ENCODE measurements at regions not wholly inside any gene's neighbourhood (a gene's known extent, or its start where the extent isn't known, plus 50 kb on each side); places are given as distances from the start of the nearest gene placed in this dataset.

DNA sequence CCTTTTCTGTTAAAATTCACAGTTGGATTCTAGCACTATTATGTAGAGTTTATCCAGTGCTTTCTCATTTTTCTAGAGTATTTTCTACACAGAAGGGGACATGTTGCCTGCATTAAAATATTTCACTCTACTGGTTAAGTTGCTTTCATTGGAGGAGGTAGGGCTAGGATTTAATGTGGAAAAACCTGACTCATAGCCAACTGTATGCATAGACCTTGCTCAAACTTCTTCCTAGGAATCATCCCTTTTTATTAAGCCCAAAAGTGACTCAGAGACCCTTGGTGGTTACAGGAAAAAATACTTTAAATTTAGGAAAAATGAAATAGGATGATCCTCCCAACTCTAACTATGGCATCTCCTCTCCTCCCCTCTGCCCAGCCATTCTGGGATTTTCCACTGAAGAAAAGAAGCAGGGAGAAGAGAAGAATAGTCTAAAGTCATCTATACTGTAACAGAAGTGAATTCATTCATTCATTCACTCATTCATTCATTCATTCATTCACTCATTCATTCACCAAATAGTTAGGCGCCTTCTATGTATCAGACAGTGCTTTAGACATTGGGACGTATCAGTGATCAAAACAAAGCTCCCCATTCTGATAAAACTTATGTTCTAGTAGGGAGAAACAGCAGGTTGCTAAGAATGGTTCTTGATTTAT, 109.0 kb upstream of the HTR2A start:
- Histone ChIP-seq H4K20me1 (ENCODE audit: insufficient read depth) (no peaks in the 10 kb centered on the region), H3K9me3 (ENCODE audit: low read length) (no peaks in the 10 kb centered on the region), H3K4me3 (ENCODE audit: low read length) (no peak overlapping the region), H3K79me2 (replicated peaks; ENCODE audit: insufficient read depth, low read length) (no peaks in the 10 kb centered on the region), H3K9me2 (ENCODE audit: insufficient read depth, low read length) (no peaks in the 10 kb centered on the region), H3K4me2 (ENCODE audit: low read length) (no peak overlapping the region), H3K36me3 (ENCODE audit: insufficient read depth, low read length) (no peaks in the 10 kb centered on the region), H3K9ac (ENCODE audit: low read length) (no peak overlapping the region), H2AFZ (ENCODE audit: low read depth, low read length) (no peak overlapping the region), H3K27ac (ENCODE audit: low read length) (no peak overlapping the region), H3F3A (ENCODE audit: insufficient read depth, low read length, poor library complexity, severe bottlenecking) (no peaks in the 10 kb centered on the region), H3K27me3 (ENCODE audit: insufficient read depth, low read depth, low read length) (no peaks in the 10 kb centered on the region)
- TF ChIP-seq RAD21 (conservative IDR thresholded peaks at IDR 0.05) (no peak), EP300 (conservative IDR thresholded peaks at IDR 0.05; ENCODE audit: poor library complexity, severe bottlenecking) (no peak), POLR2AphosphoS5 (IDR thresholded peaks at IDR 0.05) (no peak), SMC3 (conservative IDR thresholded peaks at IDR 0.05; ENCODE audit: poor library complexity) (no peak), TAF1 (IDR thresholded peaks at IDR 0.05; ENCODE audit: low read depth) (no peak), MXI1 (conservative IDR thresholded peaks at IDR 0.05; ENCODE audit: poor library complexity, severe bottlenecking) (no peak), EZH2 (IDR thresholded peaks at IDR 0.05; ENCODE audit: borderline replicate concordance, insufficient read depth, low read length, poor library complexity, severe bottlenecking) (no peak)
- TF ChIP-seq, protein P1, sequence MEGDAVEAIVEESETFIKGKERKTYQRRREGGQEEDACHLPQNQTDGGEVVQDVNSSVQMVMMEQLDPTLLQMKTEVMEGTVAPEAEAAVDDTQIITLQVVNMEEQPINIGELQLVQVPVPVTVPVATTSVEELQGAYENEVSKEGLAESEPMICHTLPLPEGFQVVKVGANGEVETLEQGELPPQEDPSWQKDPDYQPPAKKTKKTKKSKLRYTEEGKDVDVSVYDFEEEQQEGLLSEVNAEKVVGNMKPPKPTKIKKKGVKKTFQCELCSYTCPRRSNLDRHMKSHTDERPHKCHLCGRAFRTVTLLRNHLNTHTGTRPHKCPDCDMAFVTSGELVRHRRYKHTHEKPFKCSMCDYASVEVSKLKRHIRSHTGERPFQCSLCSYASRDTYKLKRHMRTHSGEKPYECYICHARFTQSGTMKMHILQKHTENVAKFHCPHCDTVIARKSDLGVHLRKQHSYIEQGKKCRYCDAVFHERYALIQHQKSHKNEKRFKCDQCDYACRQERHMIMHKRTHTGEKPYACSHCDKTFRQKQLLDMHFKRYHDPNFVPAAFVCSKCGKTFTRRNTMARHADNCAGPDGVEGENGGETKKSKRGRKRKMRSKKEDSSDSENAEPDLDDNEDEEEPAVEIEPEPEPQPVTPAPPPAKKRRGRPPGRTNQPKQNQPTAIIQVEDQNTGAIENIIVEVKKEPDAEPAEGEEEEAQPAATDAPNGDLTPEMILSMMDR (IDR thresholded peaks at IDR 0.05; ENCODE audit: poor library complexity, severe bottlenecking) = no peak
- TF ChIP-seq, protein P2, sequence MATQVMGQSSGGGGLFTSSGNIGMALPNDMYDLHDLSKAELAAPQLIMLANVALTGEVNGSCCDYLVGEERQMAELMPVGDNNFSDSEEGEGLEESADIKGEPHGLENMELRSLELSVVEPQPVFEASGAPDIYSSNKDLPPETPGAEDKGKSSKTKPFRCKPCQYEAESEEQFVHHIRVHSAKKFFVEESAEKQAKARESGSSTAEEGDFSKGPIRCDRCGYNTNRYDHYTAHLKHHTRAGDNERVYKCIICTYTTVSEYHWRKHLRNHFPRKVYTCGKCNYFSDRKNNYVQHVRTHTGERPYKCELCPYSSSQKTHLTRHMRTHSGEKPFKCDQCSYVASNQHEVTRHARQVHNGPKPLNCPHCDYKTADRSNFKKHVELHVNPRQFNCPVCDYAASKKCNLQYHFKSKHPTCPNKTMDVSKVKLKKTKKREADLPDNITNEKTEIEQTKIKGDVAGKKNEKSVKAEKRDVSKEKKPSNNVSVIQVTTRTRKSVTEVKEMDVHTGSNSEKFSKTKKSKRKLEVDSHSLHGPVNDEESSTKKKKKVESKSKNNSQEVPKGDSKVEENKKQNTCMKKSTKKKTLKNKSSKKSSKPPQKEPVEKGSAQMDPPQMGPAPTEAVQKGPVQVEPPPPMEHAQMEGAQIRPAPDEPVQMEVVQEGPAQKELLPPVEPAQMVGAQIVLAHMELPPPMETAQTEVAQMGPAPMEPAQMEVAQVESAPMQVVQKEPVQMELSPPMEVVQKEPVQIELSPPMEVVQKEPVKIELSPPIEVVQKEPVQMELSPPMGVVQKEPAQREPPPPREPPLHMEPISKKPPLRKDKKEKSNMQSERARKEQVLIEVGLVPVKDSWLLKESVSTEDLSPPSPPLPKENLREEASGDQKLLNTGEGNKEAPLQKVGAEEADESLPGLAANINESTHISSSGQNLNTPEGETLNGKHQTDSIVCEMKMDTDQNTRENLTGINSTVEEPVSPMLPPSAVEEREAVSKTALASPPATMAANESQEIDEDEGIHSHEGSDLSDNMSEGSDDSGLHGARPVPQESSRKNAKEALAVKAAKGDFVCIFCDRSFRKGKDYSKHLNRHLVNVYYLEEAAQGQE (IDR thresholded peaks at IDR 0.05; ENCODE audit: borderline replicate concordance) = no peak

DNA sequence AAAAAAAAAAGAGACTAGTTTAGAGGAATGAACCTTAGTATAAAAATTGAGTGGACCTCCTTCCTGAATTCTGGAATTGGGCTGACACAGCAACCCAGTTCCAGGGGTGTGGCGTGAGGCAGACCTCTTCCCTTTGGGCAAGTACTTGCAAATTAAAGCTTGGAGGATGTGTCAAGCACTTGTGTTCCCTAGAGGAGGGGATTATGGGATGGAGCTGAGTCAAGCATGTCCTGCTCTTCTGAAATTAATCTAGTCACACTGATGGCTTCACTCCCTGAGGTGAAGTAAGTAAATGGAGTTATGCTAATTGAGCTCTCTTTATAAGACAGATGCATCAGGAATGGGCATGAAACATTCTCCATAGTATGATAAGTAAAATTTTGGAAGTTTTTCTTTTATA, 107.7 kb upstream of the HTR2A start:
- TF ChIP-seq POLR2AphosphoS5 (IDR thresholded peaks at IDR 0.05) (no peak), SMC3 (conservative IDR thresholded peaks at IDR 0.05; ENCODE audit: poor library complexity) (no peak), EZH2 (IDR thresholded peaks at IDR 0.05; ENCODE audit: borderline replicate concordance, insufficient read depth, low read length, poor library complexity, severe bottlenecking) (no peak), EP300 (conservative IDR thresholded peaks at IDR 0.05; ENCODE audit: poor library complexity, severe bottlenecking) (no peak), RAD21 (conservative IDR thresholded peaks at IDR 0.05) (no peak), MXI1 (conservative IDR thresholded peaks at IDR 0.05; ENCODE audit: poor library complexity, severe bottlenecking) (no peak), TAF1 (IDR thresholded peaks at IDR 0.05; ENCODE audit: low read depth) (no peak)
- TF ChIP-seq, protein P1 (IDR thresholded peaks at IDR 0.05; ENCODE audit: poor library complexity, severe bottlenecking) = no peak
- TF ChIP-seq, protein P2 (IDR thresholded peaks at IDR 0.05; ENCODE audit: borderline replicate concordance) = no peak
- H3K4me2 ChIP-seq (ENCODE audit: low read length) = no peak overlapping the region
- no peaks in the 10 kb centered on the region for H3K36me3 ChIP-seq (ENCODE audit: insufficient read depth, low read length)
- no peaks in the 10 kb centered on the region for H3F3A ChIP-seq (ENCODE audit: insufficient read depth, low read length, poor library complexity, severe bottlenecking)
- H3K4me3 ChIP-seq (ENCODE audit: low read length) = no peak overlapping the region
- H3K27ac ChIP-seq (ENCODE audit: low read length) = no peak overlapping the region
- H4K20me1 ChIP-seq (ENCODE audit: insufficient read depth) = no peaks in the 10 kb centered on the region
- H3K27me3 ChIP-seq (ENCODE audit: insufficient read depth, low read depth, low read length) = no peaks in the 10 kb centered on the region
- H3K9ac ChIP-seq (ENCODE audit: low read length) = no peak overlapping the region
- no peaks in the 10 kb centered on the region for H3K9me2 ChIP-seq (ENCODE audit: insufficient read depth, low read length)
- no peaks in the 10 kb centered on the region for H3K79me2 ChIP-seq (replicated peaks; ENCODE audit: insufficient read depth, low read length)
- no peaks in the 10 kb centered on the region for H3K9me3 ChIP-seq (ENCODE audit: low read length)
- no peak overlapping the region for H2AFZ ChIP-seq (ENCODE audit: low read depth, low read length)

Data from neural cell (in vitro differentiated cells).